GM23338 (cell line): ENCODE measurements at regions not wholly inside any gene's neighbourhood (a gene's known extent, or its start where the extent isn't known, plus 50 kb on each side); places are given as distances from the start of the nearest gene placed in this dataset.
A peak's percentile ranks its signal among the peaks of the same experiment; 100 is the strongest.

Experiments
- ATAC-seq: fragments of 200-7000 bp; cut with Tn5 transposase; 3 replicates; pipeline ENCODE4 v1.9.1; 2020
- DNase-seq: peaks from one replicate; pipeline ENCODE4 v3.0.0-alpha.2; 2015; ENCODE audit warnings: low spot score
- H2AFZ ChIP-seq: fragments of 200-600 bp; sonication (generic); 2 replicates; pipeline ENCODE4 v1.8.0; 2016; ENCODE audit warnings: antibody characterized with exemption, mild to moderate bottlenecking, moderate library complexity
- H3F3A ChIP-seq: fragments of 200-600 bp; sonication (generic); replicated peaks from 2 replicates; pipeline ENCODE4 v1.8.0; 2017; ENCODE audit warnings: antibody characterized with exemption, mixed run types, low read depth
- H3K27ac ChIP-seq: fragments of 200-600 bp; sonication (generic); 2 replicates; pipeline ENCODE4 v1.6.1; 2016; ENCODE audit warnings: low read depth
- H3K27me3 ChIP-seq: fragments of 200-600 bp; sonication (generic); 2 replicates; pipeline ENCODE4 v1.8.0; 2016; ENCODE audit warnings: mild to moderate bottlenecking, mixed run types, moderate library complexity; ENCODE audit not compliant: insufficient read depth
- H3K36me3 ChIP-seq: fragments of 200-600 bp; sonication (generic); 2 replicates; pipeline ENCODE4 v1.8.0; 2016; ENCODE audit warnings: mild to moderate bottlenecking; ENCODE audit not compliant: insufficient read depth
- H3K4me1 ChIP-seq: fragments of 200-600 bp; sonication (generic); 2 replicates; pipeline ENCODE4 v1.8.0; 2016; ENCODE audit warnings: mild to moderate bottlenecking, moderate library complexity; ENCODE audit not compliant: insufficient read depth
- H3K4me2 ChIP-seq: fragments of 200-600 bp; sonication (generic); 2 replicates; pipeline ENCODE4 v1.7.1; 2017; ENCODE audit warnings: mixed run types
- H3K4me3 ChIP-seq: fragments of 200-600 bp; sonication (generic); 2 replicates; pipeline ENCODE4 v1.6.1; 2016; ENCODE audit warnings: mixed run types
- H3K79me2 ChIP-seq: fragments of 200-600 bp; sonication (generic); replicated peaks from 2 replicates; pipeline ENCODE4 v1.8.0; 2017; ENCODE audit warnings: mild to moderate bottlenecking; ENCODE audit not compliant: insufficient read depth
- H3K9me2 ChIP-seq: fragments of 200-600 bp; sonication (generic); 2 replicates; pipeline ENCODE4 v1.8.0; 2017; ENCODE audit not compliant: insufficient read depth
- H4K20me1 ChIP-seq: fragments of 200-600 bp; sonication (generic); replicated peaks from 2 replicates; pipeline ENCODE4 v1.8.0; 2017; ENCODE audit warnings: mild to moderate bottlenecking; ENCODE audit not compliant: insufficient read depth
- H3K27ac Mint-ChIP-seq: 2 replicates; pipeline ENCODE4 v1.8.0; 2020; ENCODE audit warnings: inconsistent platforms, mild to moderate bottlenecking, moderate library complexity, mixed read lengths
- H3K27me3 Mint-ChIP-seq: 3 replicates; pipeline ENCODE4 v1.8.0; 2022; ENCODE audit warnings: low read depth, mild to moderate bottlenecking, moderate library complexity, mixed read lengths, inconsistent platforms; ENCODE audit not compliant: insufficient read depth, poor library complexity
- H3K36me3 Mint-ChIP-seq: 3 replicates; pipeline ENCODE4 v1.8.0; 2021; ENCODE audit warnings: low read depth, mild to moderate bottlenecking, inconsistent platforms, moderate library complexity, mixed read lengths
- H3K4me1 Mint-ChIP-seq: 3 replicates; pipeline ENCODE4 v1.8.0; 2020; ENCODE audit warnings: mild to moderate bottlenecking, inconsistent platforms, mixed read lengths
- H3K4me3 Mint-ChIP-seq: 3 replicates; pipeline ENCODE4 v1.8.0; 2021; ENCODE audit warnings: moderate library complexity, mild to moderate bottlenecking, inconsistent platforms, mixed read lengths
- H3K9me3 Mint-ChIP-seq: 3 replicates; pipeline ENCODE4 v1.8.0; 2020; ENCODE audit warnings: moderate library complexity, mild to moderate bottlenecking, inconsistent platforms, mixed read lengths
- CREB1 ChIP-seq: fragments of 250-450 bp; sonication (Bioruptor Pico); IDR thresholded peaks from 2 replicates; pipeline ENCODE4 v1.5.0; 2020; ENCODE audit warnings: low read depth, mild to moderate bottlenecking, moderate library complexity
- EZH2 ChIP-seq: fragments of 200-600 bp; sonication (generic); IDR thresholded peaks from one replicate; pipeline ENCODE4 v1.8.0; 2017; ENCODE audit warnings: antibody characterized with exemption, mild to moderate bottlenecking, low read depth; ENCODE audit not compliant: unreplicated experiment
- EZH2phosphoT487 ChIP-seq: fragments of 200-600 bp; sonication (generic); IDR thresholded peaks from one replicate; pipeline ENCODE4 v1.8.1; 2018; ENCODE audit warnings: antibody characterized with exemption; ENCODE audit not compliant: unreplicated experiment
- JUNB ChIP-seq: IDR thresholded peaks from one replicate; pipeline ENCODE4 v1.6.1; 2016; ENCODE audit warnings: antibody characterized with exemption; ENCODE audit not compliant: unreplicated experiment
- NANOG ChIP-seq: IDR thresholded peaks from 2 replicates; pipeline ENCODE4 v1.6.1; 2016; ENCODE audit warnings: antibody characterized with exemption, borderline replicate concordance
- POLR2AphosphoS5 ChIP-seq: IDR thresholded peaks from 2 replicates; pipeline ENCODE4 v1.6.1; 2016; ENCODE audit warnings: antibody characterized with exemption, low read depth
- STAT1 ChIP-seq: IDR thresholded peaks from one replicate; pipeline ENCODE4 v1.6.1; 2016; ENCODE audit warnings: antibody characterized with exemption; ENCODE audit not compliant: unreplicated experiment
- ZNF114 ChIP-seq: fragments of 250-450 bp; sonication (Bioruptor Pico); IDR thresholded peaks from 2 replicates; pipeline ENCODE4 v1.5.0; 2020; ENCODE audit warnings: mild to moderate bottlenecking, moderate library complexity
- ZNF331 ChIP-seq: fragments of 250-450 bp; sonication (Bioruptor Pico); IDR thresholded peaks from 2 replicates; pipeline ENCODE4 v1.5.0; 2020; ENCODE audit warnings: low read depth, mild to moderate bottlenecking, moderate library complexity
- TF ChIP-seq, protein P1 (sequence below): IDR thresholded peaks from 2 replicates; pipeline ENCODE4 v1.6.1; 2016; ENCODE audit warnings: antibody characterized with exemption
- TF ChIP-seq, protein P2 (sequence below), 2 experiments: fragments of 200-600 bp in 1 of 2; sonication (generic) in 1 of 2; conservative IDR thresholded peaks; 2 replicates each; pipeline versions ENCODE4 v1.5.1 to v1.6.1; 2016 to 2017; ENCODE audit warnings: antibody characterized with exemption in 2 of 2, low read depth in 2 of 2, mild to moderate bottlenecking in 2 of 2, moderate library complexity in 1 of 2
- TF ChIP-seq, protein P3 (sequence below): IDR thresholded peaks from one replicate; pipeline ENCODE4 v1.6.1; 2018; ENCODE audit warnings: antibody characterized with exemption; ENCODE audit not compliant: unreplicated experiment

DNA sequence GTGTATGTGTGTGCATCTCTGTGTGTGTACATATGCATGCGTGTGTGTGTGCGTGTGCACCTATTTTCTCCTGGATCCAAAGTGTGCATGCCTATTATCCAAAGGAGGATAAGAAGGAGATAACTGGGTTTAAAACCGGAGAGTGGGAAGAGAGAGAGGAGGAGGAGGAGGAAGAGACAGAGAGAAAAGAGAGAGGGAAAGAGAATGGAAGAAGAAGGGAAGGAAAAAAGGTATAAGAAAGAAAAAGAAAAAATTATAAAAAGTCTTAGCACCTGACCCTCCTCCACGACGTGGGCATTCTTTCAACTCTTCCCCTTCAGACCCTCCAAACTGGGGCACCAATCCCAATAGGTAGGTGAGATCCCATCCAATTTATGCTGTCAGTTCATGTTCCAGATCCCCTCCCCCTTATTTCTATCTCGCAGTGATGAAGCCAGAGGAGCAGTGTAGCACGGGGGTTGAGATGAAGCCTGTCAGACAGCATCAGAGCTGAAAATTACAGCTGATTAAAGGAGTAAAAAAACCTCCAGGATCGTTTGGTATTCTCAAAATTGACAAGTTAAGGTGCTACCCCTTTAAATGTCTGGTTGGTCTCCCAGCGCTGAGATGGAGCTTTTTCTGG lies 386.7 kb upstream of the ATP5MC3 start:
- no peaks in the 10 kb centered on the region for H3K27me3 Mint-ChIP-seq

DNA sequence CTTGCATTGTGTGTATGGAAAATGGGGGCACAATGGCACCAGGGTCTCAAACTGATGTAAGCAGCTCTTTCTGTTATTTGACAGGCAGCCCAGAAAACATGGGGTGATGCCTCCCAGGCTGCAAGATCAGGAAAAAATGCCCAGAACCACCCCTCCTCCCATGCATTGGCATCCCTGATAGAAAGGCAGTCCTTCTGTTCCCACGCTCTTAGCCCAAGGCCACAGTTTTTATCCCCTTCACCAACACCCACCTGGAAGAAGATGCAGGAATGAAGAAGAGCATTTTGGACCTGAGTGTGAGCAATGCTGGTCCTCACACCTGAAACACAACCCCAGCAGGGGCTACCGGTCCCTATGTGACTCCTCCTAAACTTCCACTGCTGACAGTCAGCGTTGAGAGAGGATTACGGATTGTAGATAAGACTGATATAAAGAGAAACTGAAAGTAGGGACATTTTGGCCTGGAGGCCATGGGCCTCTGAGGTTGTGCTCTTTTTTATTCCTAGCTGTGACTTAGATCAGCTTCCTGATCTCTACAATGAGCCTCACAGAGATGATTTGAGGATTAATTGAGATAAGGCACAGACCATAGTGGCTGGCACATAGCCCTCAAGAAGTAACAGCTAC lies 386.0 kb upstream of the ATP5MC3 start:
- Histone ChIP-seq H3K4me2 (no peak overlapping the region), H3K36me3 (no peaks in the 10 kb centered on the region), H4K20me1 (no peaks in the 10 kb centered on the region), H3K4me3 (no peak overlapping the region), H2AFZ (peak overlapping the region; percentile 24; the same call in 1 of the 2 replicates), H3K27me3 (no peaks in the 10 kb centered on the region), H3K27ac (no peak overlapping the region), H3K79me2 (no peaks in the 10 kb centered on the region), H3K9me2 (no peaks in the 10 kb centered on the region), H3K4me1 (no peaks in the 10 kb centered on the region), H3F3A (no peaks in the 10 kb centered on the region)
- no peaks in the 10 kb centered on the region; the same call in 2 of the 3 replicates for H3K9me3 Mint-ChIP-seq
- no peaks in the 10 kb centered on the region for H3K36me3 Mint-ChIP-seq
- H3K4me1 Mint-ChIP-seq, result peaks cover 2% of the 10 kb centered on the region; the same call in 1 of the 3 replicates
- no peak overlapping the region for H3K27ac Mint-ChIP-seq
- no peak for ATAC-seq
- DNase-seq, result no peak
- no peaks in the 10 kb centered on the region for H3K27me3 Mint-ChIP-seq
- no peak overlapping the region for H3K4me3 Mint-ChIP-seq
- TF ChIP-seq POLR2AphosphoS5, result no peak
- TF ChIP-seq JUNB, result no peak
- no peak for TF ChIP-seq NANOG
- TF ChIP-seq, protein P1, sequence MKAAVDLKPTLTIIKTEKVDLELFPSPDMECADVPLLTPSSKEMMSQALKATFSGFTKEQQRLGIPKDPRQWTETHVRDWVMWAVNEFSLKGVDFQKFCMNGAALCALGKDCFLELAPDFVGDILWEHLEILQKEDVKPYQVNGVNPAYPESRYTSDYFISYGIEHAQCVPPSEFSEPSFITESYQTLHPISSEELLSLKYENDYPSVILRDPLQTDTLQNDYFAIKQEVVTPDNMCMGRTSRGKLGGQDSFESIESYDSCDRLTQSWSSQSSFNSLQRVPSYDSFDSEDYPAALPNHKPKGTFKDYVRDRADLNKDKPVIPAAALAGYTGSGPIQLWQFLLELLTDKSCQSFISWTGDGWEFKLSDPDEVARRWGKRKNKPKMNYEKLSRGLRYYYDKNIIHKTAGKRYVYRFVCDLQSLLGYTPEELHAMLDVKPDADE, result no peak
- TF ChIP-seq ZNF114, result no peak
- TF ChIP-seq, protein P2, sequence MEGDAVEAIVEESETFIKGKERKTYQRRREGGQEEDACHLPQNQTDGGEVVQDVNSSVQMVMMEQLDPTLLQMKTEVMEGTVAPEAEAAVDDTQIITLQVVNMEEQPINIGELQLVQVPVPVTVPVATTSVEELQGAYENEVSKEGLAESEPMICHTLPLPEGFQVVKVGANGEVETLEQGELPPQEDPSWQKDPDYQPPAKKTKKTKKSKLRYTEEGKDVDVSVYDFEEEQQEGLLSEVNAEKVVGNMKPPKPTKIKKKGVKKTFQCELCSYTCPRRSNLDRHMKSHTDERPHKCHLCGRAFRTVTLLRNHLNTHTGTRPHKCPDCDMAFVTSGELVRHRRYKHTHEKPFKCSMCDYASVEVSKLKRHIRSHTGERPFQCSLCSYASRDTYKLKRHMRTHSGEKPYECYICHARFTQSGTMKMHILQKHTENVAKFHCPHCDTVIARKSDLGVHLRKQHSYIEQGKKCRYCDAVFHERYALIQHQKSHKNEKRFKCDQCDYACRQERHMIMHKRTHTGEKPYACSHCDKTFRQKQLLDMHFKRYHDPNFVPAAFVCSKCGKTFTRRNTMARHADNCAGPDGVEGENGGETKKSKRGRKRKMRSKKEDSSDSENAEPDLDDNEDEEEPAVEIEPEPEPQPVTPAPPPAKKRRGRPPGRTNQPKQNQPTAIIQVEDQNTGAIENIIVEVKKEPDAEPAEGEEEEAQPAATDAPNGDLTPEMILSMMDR (conservative IDR thresholded peaks at IDR 0.05; ENCODE audit: low read depth in 2 of 2), result no peak
- TF ChIP-seq, protein P3, sequence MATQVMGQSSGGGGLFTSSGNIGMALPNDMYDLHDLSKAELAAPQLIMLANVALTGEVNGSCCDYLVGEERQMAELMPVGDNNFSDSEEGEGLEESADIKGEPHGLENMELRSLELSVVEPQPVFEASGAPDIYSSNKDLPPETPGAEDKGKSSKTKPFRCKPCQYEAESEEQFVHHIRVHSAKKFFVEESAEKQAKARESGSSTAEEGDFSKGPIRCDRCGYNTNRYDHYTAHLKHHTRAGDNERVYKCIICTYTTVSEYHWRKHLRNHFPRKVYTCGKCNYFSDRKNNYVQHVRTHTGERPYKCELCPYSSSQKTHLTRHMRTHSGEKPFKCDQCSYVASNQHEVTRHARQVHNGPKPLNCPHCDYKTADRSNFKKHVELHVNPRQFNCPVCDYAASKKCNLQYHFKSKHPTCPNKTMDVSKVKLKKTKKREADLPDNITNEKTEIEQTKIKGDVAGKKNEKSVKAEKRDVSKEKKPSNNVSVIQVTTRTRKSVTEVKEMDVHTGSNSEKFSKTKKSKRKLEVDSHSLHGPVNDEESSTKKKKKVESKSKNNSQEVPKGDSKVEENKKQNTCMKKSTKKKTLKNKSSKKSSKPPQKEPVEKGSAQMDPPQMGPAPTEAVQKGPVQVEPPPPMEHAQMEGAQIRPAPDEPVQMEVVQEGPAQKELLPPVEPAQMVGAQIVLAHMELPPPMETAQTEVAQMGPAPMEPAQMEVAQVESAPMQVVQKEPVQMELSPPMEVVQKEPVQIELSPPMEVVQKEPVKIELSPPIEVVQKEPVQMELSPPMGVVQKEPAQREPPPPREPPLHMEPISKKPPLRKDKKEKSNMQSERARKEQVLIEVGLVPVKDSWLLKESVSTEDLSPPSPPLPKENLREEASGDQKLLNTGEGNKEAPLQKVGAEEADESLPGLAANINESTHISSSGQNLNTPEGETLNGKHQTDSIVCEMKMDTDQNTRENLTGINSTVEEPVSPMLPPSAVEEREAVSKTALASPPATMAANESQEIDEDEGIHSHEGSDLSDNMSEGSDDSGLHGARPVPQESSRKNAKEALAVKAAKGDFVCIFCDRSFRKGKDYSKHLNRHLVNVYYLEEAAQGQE, result no peak
- no peak for TF ChIP-seq STAT1
- TF ChIP-seq EZH2, result no peak
- no peak for TF ChIP-seq CREB1 (CRISPR knock-in tag)
- TF ChIP-seq ZNF331 (CRISPR knock-in tag), result no peak

More for the DNA sequence above, 386.7 kb upstream of the ATP5MC3 start:
- H3K27ac Mint-ChIP-seq, result no peak overlapping the region
- Histone ChIP-seq H3K36me3 (no peaks in the 10 kb centered on the region), H3K4me3 (no peak overlapping the region), H3K4me2 (no peak overlapping the region), H2AFZ (peak overlapping the region; percentile 56), H3K79me2 (no peaks in the 10 kb centered on the region), H3K9me2 (no peaks in the 10 kb centered on the region), H3K27me3 (no peaks in the 10 kb centered on the region), H3F3A (no peaks in the 10 kb centered on the region), H3K27ac (no peak overlapping the region), H3K4me1 (no peaks in the 10 kb centered on the region), H4K20me1 (no peaks in the 10 kb centered on the region)
- peaks cover 2% of the 10 kb centered on the region; the same call in 1 of the 3 replicates for H3K4me1 Mint-ChIP-seq
- no peak for ATAC-seq
- no peak for TF ChIP-seq ZNF331 (CRISPR knock-in tag)
- no peak for TF ChIP-seq EZH2phosphoT487
- TF ChIP-seq, protein P1, result no peak
- TF ChIP-seq NANOG, result no peak
- TF ChIP-seq STAT1, result no peak
- no peak for TF ChIP-seq CREB1 (CRISPR knock-in tag)
- H3K36me3 Mint-ChIP-seq, result no peaks in the 10 kb centered on the region
- H3K4me3 Mint-ChIP-seq, result no peak overlapping the region
- no peak for DNase-seq
- H3K9me3 Mint-ChIP-seq, result no peaks in the 10 kb centered on the region; the same call in 2 of the 3 replicates
